ENCODE measurements at regions not wholly inside any gene's neighbourhood (a gene's known extent, or its start where the extent isn't known, plus 50 kb on each side); places are given as distances from the start of the nearest gene placed in this dataset.

DNA sequence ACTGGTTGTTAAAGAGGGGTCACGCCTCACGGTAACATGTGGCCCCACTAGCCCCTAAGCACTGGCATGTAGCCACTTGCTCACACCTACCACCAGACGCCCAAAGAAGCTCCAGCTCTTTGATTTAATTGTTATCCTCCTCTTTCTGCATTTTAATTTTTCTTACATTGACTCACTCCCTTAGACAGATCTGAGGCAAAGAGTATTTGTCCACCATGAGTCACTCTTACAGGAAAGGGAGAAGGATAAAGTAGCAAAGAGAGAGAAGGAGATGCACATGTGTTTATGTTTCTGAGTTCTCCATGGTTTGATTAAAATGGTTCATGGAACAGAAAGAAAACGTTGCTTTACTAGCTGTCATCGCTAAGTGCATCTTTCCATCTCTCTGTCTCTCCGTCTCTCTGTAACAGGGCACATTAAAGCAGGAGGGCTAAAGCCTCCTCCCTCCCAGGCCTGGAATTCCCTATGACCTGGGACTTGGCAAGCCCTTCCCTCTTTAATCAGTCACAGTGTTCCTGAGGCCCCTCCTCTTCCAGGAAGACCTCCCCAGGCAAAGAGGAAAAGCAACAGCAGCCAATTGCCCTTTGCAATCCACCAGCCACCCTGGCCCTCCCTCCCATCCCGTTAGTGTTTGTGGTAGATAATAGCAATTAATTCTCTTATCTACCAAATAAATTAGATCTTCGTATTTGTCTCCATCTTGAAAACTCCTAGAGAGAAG, 112.8 kb upstream of the TSHZ2 start:
- no peak for DNase-seq

DNA sequence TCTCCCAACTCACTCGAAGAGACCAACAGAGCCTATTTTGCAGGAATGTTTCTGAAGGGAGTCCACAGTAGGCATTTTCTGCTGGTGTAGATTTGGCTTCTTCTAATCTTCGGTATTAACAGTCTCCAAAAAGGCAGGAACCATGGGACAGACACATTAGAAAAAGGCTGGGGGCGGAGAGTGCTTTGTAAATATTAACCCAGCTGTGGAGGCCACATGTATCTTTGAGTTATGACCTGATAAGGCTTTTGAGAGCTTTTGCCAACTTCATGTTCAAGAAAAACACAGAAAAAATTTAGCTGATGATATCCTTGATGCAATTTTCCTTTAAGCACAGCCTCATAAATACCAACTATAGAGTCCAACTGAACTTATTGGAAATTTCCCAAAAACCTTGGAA, 119.4 kb upstream of the TSHZ2 start:
- DNase-seq, result no peak

DNA sequence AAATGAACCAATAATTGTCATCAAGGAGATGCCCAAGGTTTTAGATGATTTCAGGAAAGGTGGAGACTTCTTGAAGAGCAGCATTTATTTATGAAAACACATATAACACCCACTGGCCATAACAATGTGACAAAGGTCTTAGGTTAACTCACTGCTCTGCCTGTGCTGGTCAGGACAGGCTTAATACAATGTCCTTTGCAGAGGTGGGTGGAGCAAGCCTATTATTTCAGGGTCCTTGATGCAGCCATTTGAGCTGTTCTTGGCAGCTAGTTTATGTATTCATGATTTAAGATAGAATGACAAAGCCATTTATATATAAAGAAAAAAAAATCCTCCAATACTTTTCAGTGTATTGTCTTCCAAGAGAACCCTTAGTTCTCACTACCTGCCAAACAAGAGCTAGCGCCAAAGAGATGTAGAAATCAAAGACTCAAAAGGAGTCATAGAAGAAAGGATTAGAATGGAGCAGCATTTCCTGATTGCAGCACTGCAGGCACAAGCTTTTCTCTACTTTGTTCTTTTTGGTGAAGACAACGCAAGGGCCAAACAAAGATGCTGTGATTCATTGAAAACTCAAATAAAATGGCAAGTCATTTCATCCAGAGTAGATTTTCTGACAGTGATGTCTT, 124.3 kb upstream of the TSHZ2 start:
- DNase-seq, result no peak

DNA sequence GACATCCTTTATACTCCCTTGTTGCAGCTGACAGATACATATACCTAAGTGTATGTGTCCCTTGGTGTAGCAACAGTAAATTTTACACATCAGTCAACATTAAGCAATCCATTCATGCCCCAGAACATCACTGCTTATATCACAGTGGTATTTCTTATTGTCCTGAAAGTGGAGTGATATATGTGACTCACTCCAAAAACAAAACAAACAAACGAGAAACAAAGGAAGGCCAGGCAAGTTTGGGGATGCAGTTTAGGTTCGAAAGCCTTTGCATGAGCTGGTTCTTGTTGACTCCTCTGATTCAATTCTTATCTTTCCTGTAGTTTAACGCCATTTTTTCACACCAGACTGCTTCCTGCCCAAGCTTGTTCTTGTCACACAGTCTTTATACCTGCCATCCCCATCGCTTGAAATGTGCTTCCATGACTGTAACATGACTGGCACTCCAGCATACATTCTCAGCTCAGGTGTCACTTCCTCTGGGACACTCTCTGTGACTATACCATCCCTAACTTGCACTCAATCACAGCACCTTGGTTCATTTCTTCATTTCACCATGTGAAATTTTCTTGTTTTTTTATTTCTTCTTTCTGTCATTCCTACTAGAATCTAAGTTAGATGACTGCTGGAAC, 125.0 kb upstream of the TSHZ2 start:
- DNase-seq, result no peak

DNA sequence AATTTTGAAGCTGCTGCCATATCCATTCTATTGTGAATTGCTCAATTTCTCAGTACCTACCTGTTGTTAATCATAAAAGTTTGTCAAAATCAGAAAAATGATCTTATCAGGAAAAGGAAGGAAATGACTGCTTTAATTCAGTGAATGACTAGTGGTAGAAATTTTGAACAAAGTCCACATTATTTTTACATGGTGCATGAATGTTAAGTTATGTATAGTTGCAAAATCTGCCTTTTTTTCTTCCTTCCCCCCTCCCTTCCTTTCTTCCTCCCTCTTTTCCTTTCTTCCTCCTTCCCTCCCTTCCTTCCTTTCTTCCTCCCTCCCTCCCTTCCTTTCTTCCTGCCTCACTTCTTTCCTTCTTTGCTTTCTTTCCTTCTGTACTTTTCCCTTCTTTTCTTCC, 127.1 kb upstream of the TSHZ2 start:
- DNase-seq, result no peak

DNA sequence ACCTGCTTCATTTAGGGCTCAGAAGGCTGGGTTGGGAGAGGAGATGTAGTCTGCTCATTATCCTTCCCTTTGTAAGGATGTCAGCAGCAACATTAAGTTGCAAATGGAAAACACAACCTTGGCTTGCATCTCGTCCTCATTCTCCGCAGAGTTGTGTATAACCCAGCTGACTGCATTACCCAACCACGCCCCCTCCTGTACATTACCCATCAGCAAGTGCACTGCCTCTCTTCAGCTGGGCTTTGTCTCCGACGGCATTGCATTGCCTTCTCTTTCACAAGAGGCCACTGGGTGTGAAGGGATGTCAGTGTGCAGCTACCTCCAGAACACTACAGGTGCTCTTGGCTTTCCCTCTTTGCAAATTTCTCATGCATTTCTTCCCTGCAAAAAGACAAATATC, 128.7 kb upstream of the TSHZ2 start:
- DNase-seq, result no peak

DNA sequence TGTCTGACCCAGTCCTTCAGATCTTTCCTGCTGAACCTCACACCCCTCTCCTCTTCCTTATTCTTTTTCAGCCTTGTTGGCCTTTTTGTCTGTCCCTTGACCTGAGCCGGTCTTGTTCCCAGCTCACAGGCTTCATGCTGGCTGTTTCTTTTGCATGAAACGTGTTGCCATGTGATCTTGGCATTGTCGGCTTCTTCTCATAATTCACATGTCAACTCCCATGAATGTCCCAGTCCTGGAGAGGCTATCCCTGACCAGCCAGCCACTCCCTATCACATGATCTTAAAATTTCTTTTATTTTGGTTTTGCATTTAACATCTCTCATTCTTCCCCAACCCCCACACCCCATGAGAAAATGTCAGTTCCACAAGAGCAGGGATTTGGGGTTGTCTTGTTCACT, 131.2 kb upstream of the TSHZ2 start:
- DNase-seq, result no peak

DNA sequence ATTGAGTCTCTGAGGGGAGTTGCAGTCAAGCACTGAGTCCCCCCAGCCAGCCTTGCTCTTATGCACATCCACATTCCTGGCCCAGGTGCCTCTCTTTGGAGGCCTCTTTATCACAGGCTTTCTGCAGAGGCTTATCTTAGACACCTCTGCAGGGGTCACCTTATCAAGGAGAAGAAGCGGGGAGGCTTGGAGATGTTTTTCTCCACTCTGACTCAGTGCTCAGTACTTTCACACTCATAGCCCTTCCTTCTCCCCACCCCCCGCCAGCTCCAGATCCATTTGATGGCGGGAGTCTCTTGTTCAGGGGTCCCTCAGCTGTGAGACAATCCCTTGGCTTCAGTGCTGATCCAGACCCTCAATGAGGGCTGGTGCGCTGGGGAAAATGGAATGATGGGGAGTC, 132.1 kb upstream of the TSHZ2 start:
- DNase-seq, result no peak

DNA sequence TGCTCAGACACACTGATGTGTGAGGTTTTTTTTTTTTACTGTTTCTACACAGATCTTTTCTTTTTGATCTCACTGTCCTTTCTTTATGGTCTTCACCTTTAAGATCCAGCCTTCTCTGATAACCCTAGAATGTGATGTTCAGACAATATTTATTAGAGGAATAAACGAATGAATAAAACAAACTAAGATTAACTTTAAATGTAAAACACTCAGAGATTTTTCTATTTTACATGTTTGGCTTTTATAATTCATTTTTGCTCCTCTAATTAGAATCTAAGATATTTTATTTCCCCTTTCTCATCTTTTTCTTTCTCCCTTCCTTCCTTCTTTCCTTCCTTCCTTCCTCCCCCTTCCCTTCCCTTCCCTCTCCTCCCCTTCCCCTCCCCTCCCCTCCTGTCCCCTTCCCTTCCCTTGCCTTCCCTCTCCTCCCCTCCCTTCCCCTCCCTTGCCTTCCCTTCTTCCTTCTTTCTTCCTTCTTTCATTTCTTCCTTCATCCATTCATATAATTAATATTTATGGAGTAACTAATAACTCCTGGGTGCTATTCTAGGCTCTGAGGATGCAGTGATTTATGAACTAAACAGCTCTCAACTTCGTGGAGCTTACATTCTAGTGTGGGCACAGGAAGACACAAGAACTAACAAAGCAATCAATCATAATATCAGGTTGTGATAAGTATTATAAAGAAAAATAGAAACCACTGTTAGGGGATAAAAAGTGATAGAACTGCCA, 133.5 kb upstream of the TSHZ2 start:
- DNase-seq, result no peak

DNA sequence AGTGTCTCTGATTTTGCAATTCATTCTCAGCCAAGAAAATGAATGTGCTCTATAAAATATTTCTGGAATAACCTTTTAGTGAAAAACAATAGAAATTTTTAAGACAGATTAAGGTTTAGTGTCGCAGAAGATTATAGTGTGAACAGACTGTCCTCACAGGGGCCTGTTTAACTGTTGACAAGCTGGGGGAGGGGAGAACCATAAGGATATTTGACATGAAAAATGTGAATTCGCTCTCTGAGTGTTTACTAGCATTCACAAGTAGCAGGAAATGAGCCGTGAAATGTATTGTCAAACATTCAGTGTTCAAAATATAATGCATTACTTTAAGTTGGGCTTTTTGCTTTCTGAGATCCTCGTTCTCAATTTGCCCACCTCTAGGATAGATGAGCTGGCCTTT, 134.8 kb upstream of the TSHZ2 start:
- DNase-seq, result no peak

DNA sequence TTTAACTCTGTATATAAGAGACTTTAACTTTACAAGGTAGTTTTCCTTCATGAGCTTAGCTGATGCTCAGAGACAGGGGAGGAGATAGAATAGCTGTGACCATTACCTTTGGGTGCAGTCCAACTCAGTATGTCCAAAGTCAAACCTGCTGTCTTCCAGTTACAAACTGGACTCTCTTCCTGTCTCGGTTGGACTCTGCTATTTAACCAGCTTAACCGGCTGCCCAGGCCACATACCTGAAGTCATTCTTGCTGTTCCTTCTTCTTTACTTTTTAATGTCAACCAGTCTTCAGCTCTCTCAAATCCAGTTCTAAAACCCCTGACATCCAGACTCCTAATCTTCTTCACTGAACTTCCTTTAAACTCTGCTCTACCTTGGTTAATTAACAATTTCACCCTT, 138.3 kb upstream of the TSHZ2 start:
- DNase-seq, result no peak

DNA sequence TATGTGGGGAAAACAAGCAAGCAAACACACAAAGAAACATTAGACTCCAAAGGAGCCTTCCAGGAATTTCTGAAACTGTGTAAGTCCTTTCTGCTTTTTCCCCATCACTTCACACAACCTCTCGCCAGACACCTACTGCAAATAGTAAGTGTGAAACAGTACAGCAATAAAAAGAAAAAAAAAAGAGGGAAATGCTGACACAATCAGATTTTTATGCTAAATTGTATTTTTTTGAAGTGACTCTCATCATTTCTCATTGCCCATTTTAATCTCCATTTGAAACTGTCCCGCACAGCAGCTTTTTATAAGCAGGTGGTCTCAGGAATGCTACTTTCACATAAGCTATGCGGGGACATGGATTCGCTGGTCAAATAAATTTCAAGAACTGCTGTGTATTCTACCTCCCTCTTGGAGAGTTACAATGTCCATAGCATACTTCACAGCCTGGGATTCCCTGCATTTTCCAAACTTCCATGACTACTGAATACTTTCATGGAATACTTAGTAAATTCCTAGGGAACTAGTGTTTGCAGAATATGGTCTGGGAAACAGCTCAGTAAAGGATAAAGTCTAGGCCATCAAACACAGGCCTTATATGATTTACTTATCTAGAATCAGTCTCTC, 139.9 kb upstream of the TSHZ2 start:
- DNase-seq, result no peak

DNA sequence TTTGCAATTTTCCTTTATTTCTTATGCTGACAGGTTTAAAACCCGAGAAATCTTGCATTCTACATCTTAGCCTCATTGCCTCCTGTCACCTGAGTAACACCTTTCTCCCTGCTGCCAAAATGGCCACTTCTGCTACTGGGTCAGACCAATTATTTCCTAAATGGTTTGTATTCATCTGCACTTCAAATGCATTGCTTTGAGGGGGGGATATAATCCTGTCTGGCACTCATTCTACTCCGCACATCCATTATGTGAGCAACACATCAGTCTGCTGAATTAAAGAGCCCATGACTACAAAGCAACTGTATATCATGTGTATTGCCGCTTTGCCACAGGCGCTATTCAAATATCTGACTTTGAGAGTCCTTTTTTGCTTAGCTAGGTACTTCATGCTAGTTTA, 141.6 kb upstream of the TSHZ2 start:
- no peak for DNase-seq

DNA sequence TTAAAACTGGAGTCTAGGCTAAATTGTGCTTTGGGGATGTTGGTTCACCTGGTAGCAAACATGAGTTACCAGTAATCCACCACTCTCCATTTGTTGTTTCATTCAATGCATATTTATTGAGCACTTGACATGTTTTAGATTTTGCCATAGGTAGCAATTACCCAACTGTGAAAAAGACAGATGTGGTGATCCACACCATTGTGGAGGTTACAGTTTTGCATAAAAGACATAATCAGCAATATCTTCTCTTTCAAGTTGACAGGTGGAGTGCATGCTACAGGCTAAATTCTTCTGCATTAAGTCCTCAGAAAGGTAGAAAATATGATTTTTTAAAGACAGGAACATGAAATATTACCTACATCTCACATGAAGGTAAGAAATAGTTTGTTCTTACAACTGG, 143.0 kb upstream of the TSHZ2 start:
- no peak for DNase-seq

DNA sequence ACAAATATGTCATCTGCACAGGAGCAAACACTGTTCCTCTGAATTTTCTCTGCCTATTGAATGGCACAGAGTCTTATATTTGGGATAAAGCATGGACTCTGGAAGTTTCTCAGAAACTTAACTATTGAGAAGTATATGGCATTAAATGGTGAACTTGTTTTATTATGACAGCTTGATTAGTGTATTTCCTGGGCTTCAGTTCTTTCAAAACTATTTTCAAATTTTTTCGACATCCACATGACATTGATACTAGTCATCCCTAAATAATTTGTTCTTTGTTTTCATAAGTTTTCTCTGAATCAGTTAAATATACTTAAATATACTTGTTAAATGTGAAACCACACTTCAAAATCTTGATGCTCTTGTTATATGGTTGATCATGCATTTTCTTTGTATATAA, 144.0 kb upstream of the TSHZ2 start:
- DNase-seq, result no peak

DNA sequence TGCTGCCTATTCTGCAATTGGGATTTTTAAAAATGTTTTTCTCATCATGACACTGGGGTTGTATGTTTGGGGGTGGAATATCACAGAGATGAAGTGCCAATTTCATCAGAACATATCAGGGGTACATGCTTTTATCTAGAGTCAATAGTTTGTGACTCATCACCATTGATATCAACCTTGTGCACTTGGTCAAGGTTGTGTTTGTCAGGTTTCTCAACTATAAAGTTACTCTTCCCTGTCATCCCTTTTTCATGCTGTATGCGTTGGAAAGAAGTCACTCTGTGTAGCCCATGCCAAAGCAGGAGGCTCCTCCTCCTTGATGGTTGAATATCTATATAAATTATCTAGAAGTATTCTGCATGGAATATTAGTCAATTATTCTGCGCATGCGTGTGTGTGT, 145.4 kb upstream of the TSHZ2 start:
- no peak for DNase-seq

DNA sequence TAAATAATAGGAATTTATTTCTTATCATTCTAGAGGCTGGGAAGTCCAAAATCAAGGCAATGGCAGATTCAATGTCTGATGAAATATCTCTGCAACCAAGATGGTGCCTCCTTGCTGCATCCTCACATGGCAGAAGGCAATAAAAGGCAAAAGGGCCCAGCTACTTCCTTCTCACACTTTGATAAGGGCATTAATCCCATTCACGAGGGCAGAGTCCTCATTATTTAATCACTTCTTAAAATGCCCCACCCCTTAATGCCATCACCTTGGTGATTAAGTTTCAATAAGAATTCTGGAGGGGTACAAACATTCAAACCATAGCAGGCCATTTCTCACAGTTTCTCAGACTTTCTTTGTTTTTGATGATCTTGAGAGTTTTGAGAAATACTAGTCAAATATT, 145.8 kb upstream of the TSHZ2 start:
- DNase-seq, result no peak

DNA sequence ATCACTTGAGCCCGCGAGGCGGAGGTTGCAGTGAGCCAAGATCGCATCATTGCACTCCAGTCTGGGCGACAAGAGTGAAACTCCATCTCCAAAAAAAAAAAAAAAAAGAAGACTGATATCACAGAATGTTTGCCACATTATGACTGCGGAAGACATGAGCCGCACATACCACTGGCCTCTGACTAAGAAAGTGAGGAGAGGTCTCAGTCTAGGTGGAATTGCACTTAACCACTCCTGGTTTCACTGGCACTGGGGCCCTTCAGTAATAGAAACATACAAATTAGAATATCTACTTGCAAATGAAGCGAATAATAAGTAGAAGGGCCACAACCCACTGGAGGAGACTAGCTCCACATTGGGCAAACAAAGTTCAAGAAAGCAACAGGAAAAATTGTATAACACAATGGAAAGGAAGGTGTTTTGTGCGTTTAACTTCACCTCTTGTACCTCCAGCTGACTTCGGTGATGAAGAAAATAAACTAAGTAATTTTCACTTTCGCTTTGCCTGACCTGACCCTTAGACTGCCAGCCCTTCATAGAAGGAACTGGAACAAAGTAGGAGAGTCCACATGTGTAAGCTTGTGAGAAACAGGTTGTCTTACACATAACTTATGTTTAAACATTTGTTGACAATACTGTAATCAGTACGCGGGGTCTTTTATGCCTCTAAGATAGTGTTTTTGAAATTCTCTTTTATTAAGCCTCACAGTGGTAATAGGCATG, 147.5 kb upstream of the TSHZ2 start:
- no peak for DNase-seq

DNA sequence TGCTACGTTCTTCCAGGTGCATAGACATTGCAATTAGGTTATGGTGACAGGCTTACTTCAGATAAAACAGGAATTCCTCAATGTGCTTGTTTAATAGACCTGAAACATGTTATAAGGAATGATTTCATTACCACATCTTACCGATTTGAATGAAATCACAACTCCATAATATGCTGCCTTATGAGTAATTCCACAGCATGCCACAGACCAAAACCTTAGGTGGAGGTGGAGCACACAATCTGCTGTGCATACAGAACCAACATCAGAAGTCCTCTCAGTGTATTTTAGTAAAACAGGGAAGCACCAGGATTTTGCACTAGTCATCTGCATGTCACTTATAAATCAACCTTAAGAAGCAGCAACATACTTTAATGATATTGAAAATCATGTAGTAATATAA, 148.9 kb upstream of the TSHZ2 start:
- DNase-seq, result no peak

DNA sequence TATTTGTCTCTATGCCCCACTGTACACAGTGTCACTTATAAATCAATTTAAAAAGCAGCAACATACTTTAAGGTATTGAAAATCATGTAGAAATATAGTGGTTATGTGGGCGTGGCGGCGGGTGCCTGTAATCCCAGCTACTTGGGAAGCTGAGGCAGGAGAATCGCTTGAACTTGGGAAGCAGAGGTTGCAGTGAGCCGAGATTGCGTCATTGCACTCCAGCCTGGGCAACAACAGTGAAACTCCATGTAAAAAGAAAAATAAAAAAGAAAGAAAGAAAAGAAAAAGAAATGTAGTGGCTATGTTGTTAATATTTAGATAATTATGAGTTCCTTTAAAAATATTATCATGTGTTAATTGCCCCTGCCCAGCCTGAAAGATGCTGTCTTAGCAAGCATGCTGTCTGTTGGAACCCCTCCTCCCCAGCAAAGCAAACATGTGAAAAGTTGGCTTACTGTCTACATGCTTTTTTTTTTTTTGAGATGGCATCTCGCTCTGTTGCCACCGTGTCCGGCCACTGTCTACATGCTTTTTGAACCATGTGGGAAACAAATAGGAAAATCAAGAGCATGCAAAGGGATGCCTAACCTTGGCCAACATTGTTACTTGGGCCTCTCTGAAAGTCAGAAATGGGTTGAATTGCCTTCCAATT, 151.4 kb upstream of the TSHZ2 start:
- DNase-seq, result no peak

DNA sequence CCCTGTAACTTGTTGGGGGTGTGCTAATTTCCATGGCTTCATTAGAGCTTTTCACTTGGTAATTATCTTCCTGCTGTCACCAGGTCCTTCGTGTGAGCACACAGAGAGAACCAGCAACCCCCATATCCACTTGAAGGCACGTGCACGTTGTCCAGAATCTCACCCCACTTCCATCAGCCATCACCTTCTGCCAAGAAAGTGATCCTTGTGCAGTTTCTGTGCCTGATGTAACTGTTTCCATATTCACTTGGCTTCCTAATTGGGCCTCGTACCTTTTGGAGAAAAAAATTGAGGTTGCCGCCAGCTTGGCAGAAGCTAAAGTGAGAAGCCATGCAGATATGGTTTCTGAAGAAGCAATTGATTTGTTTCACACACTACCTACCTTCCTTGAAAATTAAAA, 153.7 kb upstream of the TSHZ2 start:
- DNase-seq, result no peak

DNA sequence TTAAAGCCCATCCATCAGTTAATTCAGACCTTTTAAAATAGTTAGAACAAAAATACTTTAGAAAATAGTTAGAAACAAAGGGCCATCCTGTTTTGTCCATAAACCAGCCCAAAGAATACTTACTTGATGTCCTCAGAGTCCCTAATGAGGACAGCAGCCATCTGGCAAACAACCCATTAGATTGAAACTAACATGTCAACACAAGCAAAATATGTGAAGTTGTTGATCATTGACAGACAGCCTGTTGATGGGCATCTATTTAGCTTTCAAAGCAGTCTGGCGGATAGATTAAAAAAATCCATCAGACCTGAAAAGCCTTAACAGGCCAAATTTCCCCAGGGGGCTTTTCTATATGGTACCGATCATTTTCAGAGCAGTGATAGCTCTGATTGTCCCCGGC, 154.2 kb upstream of the TSHZ2 start:
- DNase-seq, result no peak

Measured in central memory CD4-positive, alpha-beta T cell (primary cell).